Stimulated activated naive CD8-positive, alpha-beta T cell treated with anti-CD3 and anti-CD28 coated beads, Interleukin-15, Interleukin-2, amounts not matched to agents 100 ng/mL and 50 ng/mL, for 24 hours (primary cell): ENCODE measurements at regions not wholly inside any gene's neighbourhood (a gene's known extent, or its start where the extent isn't known, plus 50 kb on each side); places are given as distances from the start of the nearest gene placed in this dataset.

Source experiments
- H3K27ac Mint-ChIP-seq: one replicate; pipeline ENCODE4 v1.8.0; 2021; ENCODE audit warnings: mild to moderate bottlenecking, mixed read lengths
- H3K27me3 Mint-ChIP-seq: one replicate; pipeline ENCODE4 v1.8.0; 2021; ENCODE audit warnings: mixed read lengths
- H3K36me3 Mint-ChIP-seq: one replicate; pipeline ENCODE4 v1.8.0; 2021; ENCODE audit warnings: low read depth, mixed read lengths
- H3K4me1 Mint-ChIP-seq: one replicate; pipeline ENCODE4 v1.8.0; 2021; ENCODE audit warnings: low read depth, mixed read lengths
- H3K4me3 Mint-ChIP-seq: one replicate; pipeline ENCODE4 v1.8.0; 2021; ENCODE audit warnings: mild to moderate bottlenecking, mixed read lengths
- H3K9me3 Mint-ChIP-seq: one replicate; pipeline ENCODE4 v1.8.0; 2021; ENCODE audit warnings: mixed read lengths

GRCh38 chr20:40925829-40926510 is 102.7 kb upstream of the TOP1 start:
- Mint-ChIP-seq H3K9me3 (no peaks in the 10 kb centered on the region), H3K27me3 (no peaks in the 10 kb centered on the region), H3K27ac (no peak overlapping the region), H3K4me3 (no peak overlapping the region), H3K4me1 (no peaks in the 10 kb centered on the region), H3K36me3 (no peaks in the 10 kb centered on the region)

GRCh38 chr20:40926928-40927327 is 101.7 kb upstream of the TOP1 start:
- no peaks in the 10 kb centered on the region for H3K9me3 Mint-ChIP-seq
- no peak overlapping the region for H3K4me3 Mint-ChIP-seq
- H3K27ac Mint-ChIP-seq = no peak overlapping the region
- H3K4me1 Mint-ChIP-seq = no peaks in the 10 kb centered on the region
- no peaks in the 10 kb centered on the region for H3K27me3 Mint-ChIP-seq
- H3K36me3 Mint-ChIP-seq = no peaks in the 10 kb centered on the region

GRCh38 chr20:40930561-40930960 is 98.1 kb upstream of the TOP1 start:
- Mint-ChIP-seq H3K9me3 (peaks cover 4% of the 10 kb centered on the region), H3K4me1 (no peaks in the 10 kb centered on the region), H3K4me3 (no peak overlapping the region), H3K27me3 (no peaks in the 10 kb centered on the region), H3K27ac (no peak overlapping the region), H3K36me3 (no peaks in the 10 kb centered on the region)

GRCh38 chr20:40931410-40932044 is 97.1 kb upstream of the TOP1 start:
- H3K27ac Mint-ChIP-seq = no peak overlapping the region
- H3K4me3 Mint-ChIP-seq = no peak overlapping the region
- no peaks in the 10 kb centered on the region for H3K4me1 Mint-ChIP-seq
- no peaks in the 10 kb centered on the region for H3K36me3 Mint-ChIP-seq
- H3K27me3 Mint-ChIP-seq = no peaks in the 10 kb centered on the region
- peaks cover 4% of the 10 kb centered on the region for H3K9me3 Mint-ChIP-seq

GRCh38 chr20:40932436-40932835 is 96.2 kb upstream of the TOP1 start:
- Mint-ChIP-seq H3K4me3 (no peak overlapping the region), H3K27ac (no peak overlapping the region), H3K27me3 (no peaks in the 10 kb centered on the region), H3K9me3 (peaks cover 4% of the 10 kb centered on the region), H3K36me3 (no peaks in the 10 kb centered on the region), H3K4me1 (no peaks in the 10 kb centered on the region)

- H3K27ac Mint-ChIP-seq = no peak overlapping the region
- H3K27me3 Mint-ChIP-seq = no peaks in the 10 kb centered on the region
- H3K4me1 Mint-ChIP-seq = no peaks in the 10 kb centered on the region
- H3K36me3 Mint-ChIP-seq = no peaks in the 10 kb centered on the region
- peaks cover 4% of the 10 kb centered on the region for H3K9me3 Mint-ChIP-seq
- no peak overlapping the region for H3K4me3 Mint-ChIP-seq
These were observed 94.9 kb upstream of the TOP1 start for GRCh38 chr20:40933758-40934157.

GRCh38 chr20:40938020-40938419 is 90.6 kb upstream of the TOP1 start:
- Mint-ChIP-seq H3K36me3 (no peaks in the 10 kb centered on the region), H3K27ac (no peak overlapping the region), H3K4me1 (no peaks in the 10 kb centered on the region), H3K4me3 (no peak overlapping the region), H3K27me3 (no peaks in the 10 kb centered on the region), H3K9me3 (peaks cover 4% of the 10 kb centered on the region)

- H3K36me3 Mint-ChIP-seq = no peaks in the 10 kb centered on the region
- no peaks in the 10 kb centered on the region for H3K9me3 Mint-ChIP-seq
- no peak overlapping the region for H3K4me3 Mint-ChIP-seq
- no peak overlapping the region for H3K27ac Mint-ChIP-seq
- no peaks in the 10 kb centered on the region for H3K4me1 Mint-ChIP-seq
- H3K27me3 Mint-ChIP-seq = no peaks in the 10 kb centered on the region
These were observed 89.0 kb upstream of the TOP1 start for GRCh38 chr20:40939667-40940066.

GRCh38 chr20:40941133-40941610 is 87.5 kb upstream of the TOP1 start:
- no peak overlapping the region for H3K4me3 Mint-ChIP-seq
- no peaks in the 10 kb centered on the region for H3K4me1 Mint-ChIP-seq
- H3K27ac Mint-ChIP-seq = no peak overlapping the region
- no peaks in the 10 kb centered on the region for H3K27me3 Mint-ChIP-seq
- no peaks in the 10 kb centered on the region for H3K9me3 Mint-ChIP-seq
- no peaks in the 10 kb centered on the region for H3K36me3 Mint-ChIP-seq

GRCh38 chr20:40942006-40942405 is 86.6 kb upstream of the TOP1 start:
- no peaks in the 10 kb centered on the region for H3K9me3 Mint-ChIP-seq

GRCh38 chr20:40942775-40943174 is 85.8 kb upstream of the TOP1 start:
- Mint-ChIP-seq H3K4me3 (no peak overlapping the region), H3K36me3 (no peaks in the 10 kb centered on the region), H3K9me3 (no peaks in the 10 kb centered on the region), H3K4me1 (no peaks in the 10 kb centered on the region), H3K27ac (no peak overlapping the region), H3K27me3 (no peaks in the 10 kb centered on the region)

More at GRCh38 chr20:40942006-40942405, 86.6 kb upstream of the TOP1 start:
- Mint-ChIP-seq H3K4me3 (no peak overlapping the region), H3K4me1 (no peaks in the 10 kb centered on the region), H3K36me3 (no peaks in the 10 kb centered on the region), H3K27me3 (no peaks in the 10 kb centered on the region), H3K27ac (no peak overlapping the region)

- Mint-ChIP-seq H3K9me3 (no peaks in the 10 kb centered on the region), H3K4me3 (no peak overlapping the region), H3K27me3 (no peaks in the 10 kb centered on the region), H3K4me1 (no peaks in the 10 kb centered on the region), H3K27ac (no peak overlapping the region), H3K36me3 (no peaks in the 10 kb centered on the region)
These were observed 85.0 kb upstream of the TOP1 start for GRCh38 chr20:40943591-40943990.

- Mint-ChIP-seq H3K4me1 (no peaks in the 10 kb centered on the region), H3K4me3 (no peak overlapping the region), H3K27ac (no peak overlapping the region), H3K36me3 (no peaks in the 10 kb centered on the region), H3K9me3 (no peaks in the 10 kb centered on the region), H3K27me3 (no peaks in the 10 kb centered on the region)
These were observed 83.4 kb upstream of the TOP1 start for GRCh38 chr20:40945189-40945588.

GRCh38 chr20:40945754-40946450 is 82.7 kb upstream of the TOP1 start:
- Mint-ChIP-seq H3K4me3 (no peak overlapping the region), H3K36me3 (no peaks in the 10 kb centered on the region), H3K4me1 (no peaks in the 10 kb centered on the region), H3K27me3 (no peaks in the 10 kb centered on the region), H3K9me3 (no peaks in the 10 kb centered on the region), H3K27ac (no peak overlapping the region)

GRCh38 chr20:40946451-40946850 is 82.2 kb upstream of the TOP1 start:
- Mint-ChIP-seq H3K4me1 (no peaks in the 10 kb centered on the region), H3K27ac (no peak overlapping the region), H3K27me3 (no peaks in the 10 kb centered on the region), H3K4me3 (no peak overlapping the region), H3K9me3 (no peaks in the 10 kb centered on the region), H3K36me3 (no peaks in the 10 kb centered on the region)
